ENCODE measurements at regions not wholly inside any gene's neighbourhood (a gene's known extent, or its start where the extent isn't known, plus 50 kb on each side); places are given as distances from the start of the nearest gene placed in this dataset.

- no peak for ATAC-seq (ENCODE audit: low read depth)
- dilution Hi-C loops (cut with HindIII; ENCODE audit: low sequenced_read_pairs, unreplicated experiment), result no loop called here
Measured at GRCh38 chr6:22622813-22623212, 53.4 kb downstream of the HDGFL1 start.

More at GRCh38 chr6:22622813-22623212, 53.4 kb downstream of the HDGFL1 start:
- H4K8ac ChIP-seq (ENCODE audit: low read depth in 2 of 2, low read length in 2 of 2), result no peak overlapping the region
- no peak overlapping the region for H2BK15ac ChIP-seq (ENCODE audit: low read depth, low read length)
- H3K4me1 ChIP-seq (ENCODE audit: control insufficient read depth, insufficient read depth, low read length), result no peaks in the 10 kb centered on the region
- no TSS peak for BruUV-seq (replicated peaks)
- H3K36me3 ChIP-seq (ENCODE audit: control insufficient read depth, insufficient read depth, low read length), result no peaks in the 10 kb centered on the region
- H2AK9ac ChIP-seq (replicated peaks; ENCODE audit: low read depth, low read length, poor library complexity), result no peak overlapping the region
- no peak overlapping the region for H3K9ac ChIP-seq (ENCODE audit: low read depth, low read length)
- H3K4ac ChIP-seq (ENCODE audit: low read depth, low read length), result no peak overlapping the region
- H2BK20ac ChIP-seq (ENCODE audit: low read depth, low read length), result no peak overlapping the region
- no peak overlapping the region for H3K18ac ChIP-seq (ENCODE audit: low read depth, low read length)
- no peak overlapping the region for H3K23ac ChIP-seq (ENCODE audit: low read depth, low read length)
- no peaks in the 10 kb centered on the region for H3K79me1 ChIP-seq (ENCODE audit: low read depth in 1 of 2, low read length in 2 of 2)
- WGBS, 2 experiments (ENCODE audit: extremely low coverage in 2 of 2, insufficient read length in 1 of 2), result no CpG with 5 or more reads among the region's 3 CpGs
- DNase-seq, result no peak
- H3K9me3 ChIP-seq (ENCODE audit: control insufficient read depth, insufficient read depth, low read length), result peaks cover 2% of the 10 kb centered on the region
- H3K4me2 ChIP-seq (ENCODE audit: low read depth, low read length), result no peak overlapping the region
- H3K9me1 ChIP-seq (ENCODE audit: insufficient read depth, low read length), result no peaks in the 10 kb centered on the region
- in situ Hi-C loops (cut with MboI; ENCODE audit: low sequenced_read_pairs) (no loop called here), intact Hi-C loops (cut with micrococcal nuclease) (no loop called here)
- no peaks in the 10 kb centered on the region for H3K27me3 ChIP-seq (ENCODE audit: control insufficient read depth, insufficient read depth, low read length)
- H3K4me3 ChIP-seq (ENCODE audit: insufficient read depth, low read depth, low read length), result no peak overlapping the region
- H2AK5ac ChIP-seq (ENCODE audit: low read depth, low read length), result no peak overlapping the region
- POLR2A ChIA-PET (ENCODE audit: unreplicated experiment), result no interaction called here
- no peak overlapping the region for H3K14ac ChIP-seq (replicated peaks; ENCODE audit: low read depth, low read length)
- H2BK120ac ChIP-seq (ENCODE audit: low read depth, low read length), result no peak overlapping the region
- no peak overlapping the region for H3K27ac ChIP-seq (ENCODE audit: insufficient read depth, low read length)
- H4K20me1 ChIP-seq (ENCODE audit: insufficient read depth, low read length), result no peaks in the 10 kb centered on the region
- H4K91ac ChIP-seq (ENCODE audit: insufficient read depth, low read depth, low read length), result no peak overlapping the region
- TF ChIP-seq NFE2L2 (IDR thresholded peaks at IDR 0.05; ENCODE audit: low read depth, low read length), result no peak
- TF ChIP-seq ELK1 (IDR thresholded peaks at IDR 0.05; ENCODE audit: borderline replicate concordance, low read depth, low read length), result no peak
- TF ChIP-seq, protein P1, sequence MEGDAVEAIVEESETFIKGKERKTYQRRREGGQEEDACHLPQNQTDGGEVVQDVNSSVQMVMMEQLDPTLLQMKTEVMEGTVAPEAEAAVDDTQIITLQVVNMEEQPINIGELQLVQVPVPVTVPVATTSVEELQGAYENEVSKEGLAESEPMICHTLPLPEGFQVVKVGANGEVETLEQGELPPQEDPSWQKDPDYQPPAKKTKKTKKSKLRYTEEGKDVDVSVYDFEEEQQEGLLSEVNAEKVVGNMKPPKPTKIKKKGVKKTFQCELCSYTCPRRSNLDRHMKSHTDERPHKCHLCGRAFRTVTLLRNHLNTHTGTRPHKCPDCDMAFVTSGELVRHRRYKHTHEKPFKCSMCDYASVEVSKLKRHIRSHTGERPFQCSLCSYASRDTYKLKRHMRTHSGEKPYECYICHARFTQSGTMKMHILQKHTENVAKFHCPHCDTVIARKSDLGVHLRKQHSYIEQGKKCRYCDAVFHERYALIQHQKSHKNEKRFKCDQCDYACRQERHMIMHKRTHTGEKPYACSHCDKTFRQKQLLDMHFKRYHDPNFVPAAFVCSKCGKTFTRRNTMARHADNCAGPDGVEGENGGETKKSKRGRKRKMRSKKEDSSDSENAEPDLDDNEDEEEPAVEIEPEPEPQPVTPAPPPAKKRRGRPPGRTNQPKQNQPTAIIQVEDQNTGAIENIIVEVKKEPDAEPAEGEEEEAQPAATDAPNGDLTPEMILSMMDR (conservative IDR thresholded peaks at IDR 0.05; ENCODE audit: low read depth, low read length), result no peak
- no peak for TF ChIP-seq RCOR1 (IDR thresholded peaks at IDR 0.05; ENCODE audit: insufficient replicate concordance, low read length)
- no peak for TF ChIP-seq RFX5 (IDR thresholded peaks at IDR 0.05; ENCODE audit: low read depth, low read length)
- no peak for TF ChIP-seq SMC3 (IDR thresholded peaks at IDR 0.05; ENCODE audit: low read depth, low read length)
- no peak for TF ChIP-seq POLR2A (IDR thresholded peaks at IDR 0.05; ENCODE audit: low read depth, low read length)
- no peak for TF ChIP-seq FOS (IDR thresholded peaks at IDR 0.05; ENCODE audit: low read depth, low read length)
- no peak for TF ChIP-seq BHLHE40 (IDR thresholded peaks at IDR 0.05; ENCODE audit: low read depth, low read length)
- TF ChIP-seq RAD21 (IDR thresholded peaks at IDR 0.05; ENCODE audit: low read length), result no peak
- TF ChIP-seq CHD1 (IDR thresholded peaks at IDR 0.05; ENCODE audit: low read depth, low read length), result no peak
- TF ChIP-seq MAZ (IDR thresholded peaks at IDR 0.05; ENCODE audit: borderline replicate concordance, low read depth, low read length), result no peak
- TF ChIP-seq MAFK (IDR thresholded peaks at IDR 0.05; ENCODE audit: low read depth, low read length), result no peak
- TF ChIP-seq, protein P2, sequence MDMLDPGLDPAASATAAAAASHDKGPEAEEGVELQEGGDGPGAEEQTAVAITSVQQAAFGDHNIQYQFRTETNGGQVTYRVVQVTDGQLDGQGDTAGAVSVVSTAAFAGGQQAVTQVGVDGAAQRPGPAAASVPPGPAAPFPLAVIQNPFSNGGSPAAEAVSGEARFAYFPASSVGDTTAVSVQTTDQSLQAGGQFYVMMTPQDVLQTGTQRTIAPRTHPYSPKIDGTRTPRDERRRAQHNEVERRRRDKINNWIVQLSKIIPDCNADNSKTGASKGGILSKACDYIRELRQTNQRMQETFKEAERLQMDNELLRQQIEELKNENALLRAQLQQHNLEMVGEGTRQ (IDR thresholded peaks at IDR 0.05; ENCODE audit: low read depth, low read length), result no peak
- no peak for TF ChIP-seq CEBPB (IDR thresholded peaks at IDR 0.05; ENCODE audit: low read depth, low read length)
- no peak for TF ChIP-seq MXI1 (IDR thresholded peaks at IDR 0.05; ENCODE audit: borderline replicate concordance, low read depth, low read length)
- CTCF ChIA-PET, result no interaction called here
- no peak overlapping the region for H2BK5ac ChIP-seq (ENCODE audit: low read depth, low read length, poor library complexity, severe bottlenecking)
- H2AFZ ChIP-seq (replicated peaks; ENCODE audit: low read length, poor library complexity), result no peak overlapping the region
- no peak overlapping the region for H4K5ac ChIP-seq (ENCODE audit: low read depth, low read length)
- no peak overlapping the region for H3K56ac ChIP-seq (ENCODE audit: extremely low read depth, insufficient read depth, low read length)
